GM18498 (cell line): ENCODE measurements at regions not wholly inside any gene's neighbourhood (a gene's known extent, or its start where the extent isn't known, plus 50 kb on each side); places are given as distances from the start of the nearest gene placed in this dataset.

Experiments
- ATAC-seq: cut with Tn5 transposase; IDR thresholded peaks from one replicate; pipeline ENCODE4 v1.9.1; 2021; ENCODE audit warnings: mild to moderate bottlenecking, moderate library complexity; ENCODE audit not compliant: unreplicated experiment

- peak; percentile 54 for ATAC-seq
Measured at GRCh38 chr3:153714588-153715290, 406.5 kb upstream of the ARHGEF26 start.

DNA sequence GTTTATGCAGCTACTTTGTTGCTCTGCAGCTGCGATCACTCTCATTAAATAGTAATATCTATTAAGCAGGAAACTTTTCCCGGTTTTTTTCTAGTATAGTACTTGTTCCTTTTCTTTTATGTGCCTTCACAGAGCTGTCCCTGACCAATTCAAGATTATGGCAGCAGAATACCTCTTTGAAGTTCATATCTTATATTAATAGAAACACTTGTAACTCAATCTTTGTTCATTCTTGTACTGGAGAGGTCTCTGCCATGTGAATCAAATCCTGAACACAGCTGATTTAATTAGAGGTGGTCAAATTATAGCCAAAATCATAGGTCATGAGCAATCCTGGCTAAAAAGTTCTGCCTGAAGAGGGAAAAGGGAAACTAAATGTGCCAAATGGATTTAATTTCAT lies 399.0 kb upstream of the ARHGEF26 start:
- ATAC-seq = no peak

- ATAC-seq = no peak
Measured at GRCh38 chr3:153731071-153731470, 390.1 kb upstream of the ARHGEF26 start.

DNA sequence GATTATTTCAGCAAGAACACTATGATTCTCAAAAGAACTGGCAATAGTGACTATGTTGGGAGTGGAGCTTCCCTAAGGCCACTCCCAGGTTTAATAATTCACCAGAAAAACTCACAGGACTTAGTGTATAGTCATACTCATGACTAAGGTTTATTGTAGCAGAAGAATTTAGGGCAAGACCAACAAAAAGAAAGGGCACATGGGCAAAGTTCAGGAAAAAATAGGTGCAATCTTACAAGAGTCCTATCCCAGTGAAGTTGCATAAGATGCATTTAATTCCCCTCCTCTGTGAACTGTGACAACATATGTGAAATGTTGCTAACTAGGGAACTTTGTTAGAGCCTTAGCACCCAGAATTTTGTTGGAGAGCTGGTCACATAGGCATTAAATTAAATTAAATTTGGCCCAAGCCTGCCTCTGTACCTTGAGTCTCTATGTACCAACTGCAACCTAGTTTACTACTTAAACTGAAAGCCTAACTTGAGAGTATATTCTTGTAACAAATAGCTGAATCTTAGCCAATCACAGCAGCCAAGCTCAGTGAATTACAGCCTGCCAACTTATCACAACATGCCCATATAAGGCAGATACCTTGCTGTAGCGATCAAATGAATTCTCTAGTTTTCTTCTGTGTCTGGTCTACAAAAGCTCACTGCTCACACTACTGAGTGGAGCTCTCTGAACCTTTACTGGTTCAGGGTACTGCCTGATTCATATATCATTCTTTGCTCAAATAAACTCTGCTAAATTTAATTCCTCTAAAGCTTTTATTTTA lies 386.2 kb upstream of the ARHGEF26 start:
- ATAC-seq = no peak

DNA sequence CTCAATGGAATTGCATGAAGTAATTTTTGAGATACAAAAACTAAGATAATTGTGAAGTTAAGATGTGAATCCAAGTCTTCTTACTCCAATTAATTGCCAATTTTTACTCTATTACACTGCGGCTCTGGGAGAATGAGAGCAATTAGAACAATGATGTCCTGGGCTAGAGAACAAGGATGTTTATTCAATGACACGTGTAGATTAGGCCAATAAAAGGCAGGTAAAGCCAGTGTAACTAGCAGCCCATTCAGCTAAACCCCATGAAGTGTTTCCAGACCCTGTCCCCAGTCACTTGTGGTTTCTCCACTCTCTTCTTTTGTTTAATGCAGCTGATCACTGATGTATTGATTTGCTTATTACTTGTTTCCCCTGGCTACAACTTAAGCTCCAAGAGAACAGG lies 381.1 kb upstream of the ARHGEF26 start:
- no peak for ATAC-seq

DNA sequence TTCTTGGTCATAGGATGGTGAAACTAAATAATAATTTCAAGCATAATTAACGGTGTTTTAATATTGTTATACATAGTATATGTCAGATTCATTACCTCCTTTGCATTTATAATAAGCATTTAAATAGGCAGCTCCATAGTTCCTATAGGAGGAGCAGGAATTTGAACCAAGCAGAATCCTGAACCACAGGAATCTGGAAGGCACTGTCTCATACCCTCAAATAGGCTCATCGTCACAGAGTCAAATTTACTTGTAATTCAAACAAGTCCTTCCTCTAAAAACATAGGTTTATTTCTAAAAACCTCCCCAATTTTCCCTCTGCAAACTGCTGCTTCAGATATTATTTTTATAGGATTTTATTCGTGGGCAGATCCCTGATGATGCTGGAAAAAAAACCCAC lies 376.3 kb upstream of the ARHGEF26 start:
- ATAC-seq = no peak

- no peak for ATAC-seq
Measured at GRCh38 chr3:153746211-153746610, 375.0 kb upstream of the ARHGEF26 start.

GRCh38 chr3:153749070-153749610 lies 372.1 kb upstream of the ARHGEF26 start:
- ATAC-seq = no peak

DNA sequence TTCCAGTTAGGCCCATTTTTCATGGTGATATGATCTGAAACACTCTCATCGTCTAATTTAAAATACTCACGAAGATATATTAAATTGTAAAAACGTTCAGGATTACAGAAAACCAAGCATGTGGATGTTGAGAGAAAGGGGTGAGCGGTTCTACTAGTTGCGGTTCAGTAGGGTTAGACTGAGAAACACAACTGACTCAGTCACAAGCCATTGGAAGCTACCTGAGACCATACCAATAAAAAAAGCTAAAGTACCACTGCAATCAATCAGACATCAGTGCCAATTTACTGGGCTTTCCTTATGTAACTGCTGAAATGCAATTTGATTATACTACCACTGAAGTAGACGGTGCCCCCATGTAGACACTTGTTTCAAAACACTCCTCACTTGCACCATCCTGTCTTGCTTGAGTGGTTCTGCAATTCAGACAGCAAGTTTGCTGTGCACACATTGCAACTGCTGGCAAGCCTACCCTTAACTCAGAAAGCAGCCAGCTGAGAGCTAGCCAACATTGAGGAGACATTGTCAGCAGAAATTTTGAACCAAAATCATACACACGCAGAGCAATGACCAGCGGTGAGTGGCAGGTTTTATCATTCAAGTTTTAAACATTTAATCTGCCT lies 368.7 kb upstream of the ARHGEF26 start:
- no peak for ATAC-seq

- no peak for ATAC-seq
Measured at GRCh38 chr3:153753035-153753434, 368.2 kb upstream of the ARHGEF26 start.

GRCh38 chr3:153756816-153757215 lies 364.4 kb upstream of the ARHGEF26 start:
- no peak for ATAC-seq

DNA sequence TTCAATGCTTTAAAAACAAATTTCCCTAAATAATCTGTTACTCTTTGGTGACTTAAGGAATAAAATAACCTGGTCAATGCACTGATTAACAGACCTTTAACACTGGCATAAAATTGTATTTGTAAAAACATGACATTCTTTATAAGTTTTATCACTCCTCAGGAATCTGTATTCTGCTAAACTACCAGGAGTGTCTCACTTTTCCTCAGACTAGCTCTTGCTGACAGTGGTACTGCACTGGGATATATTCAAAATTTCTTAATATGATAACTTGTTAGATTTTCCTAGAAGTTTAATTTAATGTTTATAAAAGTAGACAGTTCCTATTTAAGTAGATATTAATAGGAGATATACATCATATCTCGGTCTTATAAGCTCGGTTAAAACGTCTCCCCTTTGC lies 363.4 kb upstream of the ARHGEF26 start:
- no peak for ATAC-seq

DNA sequence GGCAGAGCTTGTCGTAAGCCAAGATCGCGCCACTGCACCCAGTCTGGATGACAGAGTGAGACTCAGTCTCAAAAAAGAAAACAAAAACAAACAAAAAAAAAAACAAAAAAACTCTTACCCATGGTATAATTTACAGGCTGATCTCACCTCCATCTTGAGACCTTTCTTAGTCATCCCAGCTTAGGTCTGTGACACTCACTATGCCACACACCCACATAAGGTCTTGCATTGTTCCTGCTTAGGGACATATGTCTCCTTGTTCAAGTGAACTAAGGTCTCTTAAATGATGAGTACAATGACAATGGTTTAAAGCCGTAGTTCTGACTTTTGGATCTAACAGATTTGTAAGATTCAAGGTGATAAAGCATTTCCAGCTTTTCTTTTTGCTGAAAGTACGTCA lies 360.2 kb upstream of the ARHGEF26 start:
- ATAC-seq = no peak

- ATAC-seq = no peak
Measured at GRCh38 chr3:153762411-153763235, 358.6 kb upstream of the ARHGEF26 start.

- peak; percentile 27 for ATAC-seq
Measured at GRCh38 chr3:153767601-153768560, 353.3 kb upstream of the ARHGEF26 start.

- peak; percentile 96 for ATAC-seq
Measured at GRCh38 chr3:153768561-153769469, 352.4 kb upstream of the ARHGEF26 start.

DNA sequence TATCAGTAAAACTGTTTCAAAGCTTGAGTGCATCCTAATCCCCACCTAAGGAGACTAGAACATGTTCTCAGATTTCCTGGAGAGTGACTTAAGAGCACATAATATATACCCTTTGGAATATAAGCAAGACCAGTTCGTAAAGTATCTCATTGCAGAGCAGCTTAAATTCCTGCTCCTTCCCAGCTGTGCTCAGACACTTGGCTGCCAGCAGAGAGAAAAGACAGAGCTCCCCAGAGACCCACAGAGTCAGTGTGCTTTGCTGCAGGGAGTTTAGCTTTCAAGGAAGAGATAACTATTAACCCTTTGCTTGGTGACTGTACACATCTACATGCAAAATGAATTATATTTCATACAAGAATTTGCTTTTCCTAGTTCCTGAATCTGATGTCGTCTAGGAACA lies 338.1 kb upstream of the ARHGEF26 start:
- ATAC-seq = no peak

DNA sequence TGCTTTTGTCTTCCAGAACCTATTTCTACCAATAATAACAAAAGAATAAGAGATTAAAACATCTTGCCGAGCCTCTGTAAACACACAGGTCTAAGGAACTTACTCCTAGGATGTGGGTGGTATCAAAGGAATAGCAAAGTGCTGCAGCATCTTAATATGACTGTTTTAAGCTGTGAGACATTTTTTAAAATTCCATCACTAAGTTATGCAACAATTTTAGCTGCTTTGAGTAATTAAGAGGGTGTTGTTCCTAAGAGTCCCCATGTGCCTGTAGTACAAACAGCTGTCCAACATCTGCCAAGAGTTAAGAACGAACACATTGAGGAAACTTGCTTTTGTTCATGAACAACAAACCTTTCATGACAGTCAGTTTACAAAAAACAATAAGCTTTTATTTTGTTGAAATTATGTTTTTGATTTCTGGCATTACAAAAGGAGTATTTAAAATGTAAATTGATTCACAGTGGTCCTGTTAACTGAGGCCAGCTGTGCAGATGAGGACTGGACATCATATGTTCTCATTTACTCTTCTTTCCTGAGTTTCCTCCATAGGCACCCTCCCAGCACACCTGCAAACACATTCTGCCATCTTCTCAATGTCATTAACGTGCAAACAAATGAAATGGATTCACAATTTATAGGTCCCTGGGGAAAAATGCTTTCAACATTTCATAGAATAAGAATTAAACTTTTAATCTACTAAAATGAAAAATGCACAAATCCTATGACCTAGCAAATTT lies 337.3 kb upstream of the ARHGEF26 start:
- no peak for ATAC-seq
